ENCODE measurements at regions not wholly inside any gene's neighbourhood (a gene's known extent, or its start where the extent isn't known, plus 50 kb on each side); places are given as distances from the start of the nearest gene placed in this dataset.

DNA sequence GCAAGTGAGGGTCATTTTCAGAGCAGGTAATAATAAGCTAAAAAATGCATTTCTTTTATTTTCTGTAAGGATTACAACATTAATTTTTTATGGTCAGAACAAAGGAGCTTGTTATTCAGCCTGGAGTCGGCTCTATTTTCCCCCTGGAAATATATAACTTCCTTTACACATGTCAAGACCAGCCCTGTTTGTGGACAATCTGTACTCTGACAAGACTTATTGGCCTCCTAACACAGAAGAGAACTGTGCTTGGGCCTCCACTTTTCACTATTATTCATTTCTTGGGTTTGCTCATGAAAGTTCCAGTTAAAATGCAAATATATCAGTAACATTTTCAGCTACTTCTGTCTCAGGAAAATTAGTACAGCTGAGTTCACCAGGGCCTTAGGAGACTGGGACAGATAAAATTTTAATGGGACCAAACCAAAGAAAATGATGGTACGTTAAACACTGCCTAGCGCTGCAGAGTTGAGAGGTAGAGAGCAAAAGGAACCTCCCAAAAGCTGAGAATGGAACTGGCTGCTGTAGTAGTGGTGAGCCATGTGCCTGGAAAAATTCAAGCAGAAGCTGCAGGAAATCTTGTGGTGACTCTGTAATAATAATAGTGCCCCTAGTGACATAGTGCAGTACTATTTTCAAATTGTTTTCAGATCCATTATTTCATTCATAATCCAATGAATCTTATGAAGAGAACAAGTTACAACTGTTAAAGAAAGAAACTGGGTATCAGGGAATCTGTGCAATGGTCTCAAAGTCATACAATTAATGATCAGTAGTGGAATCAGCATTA, 227.2 kb upstream of the KIAA1217 start:
- TF ChIP-seq, protein P1, sequence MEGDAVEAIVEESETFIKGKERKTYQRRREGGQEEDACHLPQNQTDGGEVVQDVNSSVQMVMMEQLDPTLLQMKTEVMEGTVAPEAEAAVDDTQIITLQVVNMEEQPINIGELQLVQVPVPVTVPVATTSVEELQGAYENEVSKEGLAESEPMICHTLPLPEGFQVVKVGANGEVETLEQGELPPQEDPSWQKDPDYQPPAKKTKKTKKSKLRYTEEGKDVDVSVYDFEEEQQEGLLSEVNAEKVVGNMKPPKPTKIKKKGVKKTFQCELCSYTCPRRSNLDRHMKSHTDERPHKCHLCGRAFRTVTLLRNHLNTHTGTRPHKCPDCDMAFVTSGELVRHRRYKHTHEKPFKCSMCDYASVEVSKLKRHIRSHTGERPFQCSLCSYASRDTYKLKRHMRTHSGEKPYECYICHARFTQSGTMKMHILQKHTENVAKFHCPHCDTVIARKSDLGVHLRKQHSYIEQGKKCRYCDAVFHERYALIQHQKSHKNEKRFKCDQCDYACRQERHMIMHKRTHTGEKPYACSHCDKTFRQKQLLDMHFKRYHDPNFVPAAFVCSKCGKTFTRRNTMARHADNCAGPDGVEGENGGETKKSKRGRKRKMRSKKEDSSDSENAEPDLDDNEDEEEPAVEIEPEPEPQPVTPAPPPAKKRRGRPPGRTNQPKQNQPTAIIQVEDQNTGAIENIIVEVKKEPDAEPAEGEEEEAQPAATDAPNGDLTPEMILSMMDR (IDR thresholded peaks at IDR 0.05) = no peak
- TF ChIP-seq POLR2A (IDR thresholded peaks at IDR 0.05) = no peak
